ENCODE measurements at regions not wholly inside any gene's neighbourhood (a gene's known extent, or its start where the extent isn't known, plus 50 kb on each side); places are given as distances from the start of the nearest gene placed in this dataset.

GRCh38 chr20:19024296-19025035 is 188.0 kb upstream of the SLC24A3 start:
- TF ChIP-seq EZH2 (IDR thresholded peaks at IDR 0.05) (no peak), POLR2AphosphoS5 (IDR thresholded peaks at IDR 0.05; ENCODE audit: borderline replicate concordance, low read depth, low read length) (no peak)
